Liver (tissue), 8 donors: ENCODE measurements at regions not wholly inside any gene's neighbourhood (a gene's known extent, or its start where the extent isn't known, plus 50 kb on each side); places are given as distances from the start of the nearest gene placed in this dataset.

Experiments
- DNase-seq: peaks from one replicate; pipeline ENCODE4 v3.0.0-alpha.2; 2017; ENCODE audit warnings: low spot score
- H3K27ac ChIP-seq, 2 donors: one replicate each; pipeline ENCODE4 v1.7.0; 2013; ENCODE audit warnings: inconsistent platforms in 2 of 2, low read length in 2 of 2, control low read depth in 1 of 2, low read depth in 1 of 2, mild to moderate bottlenecking in 1 of 2
- H3K27me3 ChIP-seq, 4 donors: one replicate each; pipeline versions ENCODE4 v1.6.1 to v1.7.0; 2013; ENCODE audit warnings: low read length in 3 of 4, inconsistent platforms in 1 of 4, mild to moderate bottlenecking in 1 of 4, moderate library complexity in 1 of 4; ENCODE audit not compliant: control insufficient read depth in 4 of 4, insufficient read depth in 4 of 4
- H3K36me3 ChIP-seq, 4 donors: one replicate each; pipeline versions ENCODE4 v1.6.1 to v1.7.0; 2013; ENCODE audit warnings: low read length in 3 of 4, mild to moderate bottlenecking in 3 of 4, low read depth in 1 of 4, moderate library complexity in 1 of 4; ENCODE audit not compliant: control insufficient read depth in 4 of 4, insufficient read depth in 3 of 4
- H3K4me1 ChIP-seq, 4 donors: one replicate each; pipeline versions ENCODE4 v1.6.1 to v1.7.0; 2013; ENCODE audit warnings: low read length in 3 of 4, mild to moderate bottlenecking in 3 of 4, moderate library complexity in 1 of 4; ENCODE audit not compliant: control insufficient read depth in 4 of 4, insufficient read depth in 4 of 4
- H3K4me3 ChIP-seq, 3 donors: one replicate each; pipeline versions ENCODE4 v1.6.1 to v1.7.0; 2013; ENCODE audit warnings: low read length in 3 of 3, control low read depth in 1 of 3, low read depth in 1 of 3, mild to moderate bottlenecking in 1 of 3
- H3K9ac ChIP-seq, 2 donors: one replicate each; pipeline ENCODE4 v1.7.0; 2013; ENCODE audit warnings: low read length in 2 of 2, mild to moderate bottlenecking in 2 of 2, moderate library complexity in 2 of 2, control low read depth in 1 of 2, low read depth in 1 of 2
- H3K9me3 ChIP-seq, 4 donors: one replicate each; pipeline versions ENCODE4 v1.6.1 to v1.7.0; 2013; ENCODE audit warnings: low read length in 3 of 4; ENCODE audit not compliant: control insufficient read depth in 4 of 4
- EGR1 ChIP-seq, 2 donors: IDR thresholded peaks; 2 replicates each; pipeline ENCODE4 v1.6.1; 2016 to 2018; ENCODE audit warnings: antibody characterized with exemption in 2 of 2, low read depth in 2 of 2
- FOXA1 ChIP-seq: IDR thresholded peaks from 2 replicates; pipeline ENCODE4 v1.6.1; 2016; ENCODE audit warnings: antibody characterized with exemption
- FOXA2 ChIP-seq: IDR thresholded peaks from 2 replicates; pipeline ENCODE4 v1.6.1; 2016; ENCODE audit warnings: antibody characterized with exemption
- HNF4A ChIP-seq, 2 donors: conservative IDR thresholded peaks; 2 replicates each; pipeline ENCODE4 v1.6.1; 2016; ENCODE audit warnings: antibody characterized with exemption in 2 of 2, mild to moderate bottlenecking in 2 of 2
- HNF4G ChIP-seq: IDR thresholded peaks from 2 replicates; pipeline ENCODE4 v1.6.1; 2016; ENCODE audit warnings: antibody characterized with exemption
- JUND ChIP-seq, 2 donors: IDR thresholded peaks; 2 replicates each; pipeline ENCODE4 v1.6.1; 2016; ENCODE audit warnings: antibody characterized with exemption in 2 of 2
- NR2F2 ChIP-seq: IDR thresholded peaks from 2 replicates; pipeline ENCODE4 v1.6.1; 2016; ENCODE audit warnings: antibody characterized with exemption
- RAD21 ChIP-seq, 2 donors: IDR thresholded peaks; 2 replicates each; pipeline ENCODE4 v1.6.1; 2016; ENCODE audit warnings: antibody characterized with exemption in 2 of 2, mild to moderate bottlenecking in 2 of 2
- RXRA ChIP-seq, 2 donors: IDR thresholded peaks; 2 replicates each; pipeline ENCODE4 v1.6.1; 2017 to 2018; ENCODE audit warnings: antibody characterized with exemption in 2 of 2, mild to moderate bottlenecking in 1 of 2
- SP1 ChIP-seq: IDR thresholded peaks from 2 replicates; pipeline ENCODE4 v1.6.1; 2018; ENCODE audit warnings: antibody characterized with exemption, mild to moderate bottlenecking
- YY1 ChIP-seq: IDR thresholded peaks from 2 replicates; pipeline ENCODE4 v1.6.1; 2016; ENCODE audit warnings: antibody characterized with exemption, mild to moderate bottlenecking
- WGBS: extraction: QIAGEN DNeasy Blood & Tissue Kit; methylation state at CpG from one replicate; pipeline ENCODE4 v1.1.7; 2013; 5-methylcytosine and 5-hydroxymethylcytosine counted together
- TF ChIP-seq, protein P1 (sequence below): IDR thresholded peaks from 2 replicates; pipeline ENCODE4 v1.6.1; 2016; ENCODE audit warnings: antibody characterized with exemption
- TF ChIP-seq, protein P2 (sequence below): fragments of 150-350 bp; IDR thresholded peaks from 2 replicates; pipeline ENCODE4 v1.5.1; 2017; ENCODE audit warnings: improper control_type of control experiment, low read depth, low read length; ENCODE audit not compliant: missing input control
- TF ChIP-seq, protein P3 (sequence below): IDR thresholded peaks from 2 replicates; pipeline ENCODE4 v1.6.1; 2016; ENCODE audit warnings: antibody characterized with exemption
- TF ChIP-seq, protein P4 (sequence below): IDR thresholded peaks from 2 replicates; pipeline ENCODE4 v1.6.1; 2016; ENCODE audit warnings: antibody characterized with exemption
- TF ChIP-seq, protein P5 (sequence below): IDR thresholded peaks from 2 replicates; pipeline ENCODE4 v1.6.1; 2016; ENCODE audit warnings: antibody characterized with exemption, mild to moderate bottlenecking
- donor health status: healthy.
- donor health status: healthy.
- donor health status: healthy.
- donor health status: healthy.
- donor health status: healthy.

DNA sequence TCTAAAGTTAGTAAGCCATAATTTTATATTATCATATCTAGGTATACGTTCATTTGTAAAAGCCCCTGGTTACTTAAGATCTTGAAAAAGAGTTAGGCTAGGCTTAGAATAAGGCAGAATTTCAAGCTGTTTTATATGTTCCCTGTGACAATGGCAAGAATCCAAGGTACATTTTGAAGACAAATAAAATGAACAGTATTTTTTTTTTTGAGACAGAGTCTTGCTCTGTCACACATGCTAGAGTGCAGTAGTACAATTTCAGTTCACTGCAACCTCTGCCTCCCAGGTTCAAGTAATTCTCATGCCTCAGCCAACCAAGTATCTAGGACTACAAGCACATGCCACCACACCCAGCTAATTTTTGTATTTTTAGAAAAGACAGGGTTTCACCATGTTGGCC is 139.2 kb downstream of the DUSP6 start:
- Histone ChIP-seq H3K4me1 (peaks cover 1 to 20% (median 19%) of the 10 kb centered on the region in 4 donors), H3K36me3 (no peaks in the 10 kb centered on the region), H3K4me3 (no peak overlapping the region), H3K9ac (peak overlapping the region in 1 of 2 donors; percentile 39), H3K9me3 (no peaks in the 10 kb centered on the region), H3K27me3 (no peaks in the 10 kb centered on the region), H3K27ac (peak overlapping the region; percentile 16 to 55)
- TF ChIP-seq NR2F2 (no peak), FOXA2 (no peak), HNF4G (no peak), EGR1 (IDR thresholded peaks at IDR 0.05; ENCODE audit: low read depth in 2 of 2) (no peak), YY1 (no peak), HNF4A (conservative IDR thresholded peaks at IDR 0.05) (no peak), RAD21 (IDR thresholded peaks at IDR 0.05) (no peak)
- TF ChIP-seq, protein P1, sequence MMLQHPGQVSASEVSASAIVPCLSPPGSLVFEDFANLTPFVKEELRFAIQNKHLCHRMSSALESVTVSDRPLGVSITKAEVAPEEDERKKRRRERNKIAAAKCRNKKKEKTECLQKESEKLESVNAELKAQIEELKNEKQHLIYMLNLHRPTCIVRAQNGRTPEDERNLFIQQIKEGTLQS: no peak
- TF ChIP-seq, protein P2, sequence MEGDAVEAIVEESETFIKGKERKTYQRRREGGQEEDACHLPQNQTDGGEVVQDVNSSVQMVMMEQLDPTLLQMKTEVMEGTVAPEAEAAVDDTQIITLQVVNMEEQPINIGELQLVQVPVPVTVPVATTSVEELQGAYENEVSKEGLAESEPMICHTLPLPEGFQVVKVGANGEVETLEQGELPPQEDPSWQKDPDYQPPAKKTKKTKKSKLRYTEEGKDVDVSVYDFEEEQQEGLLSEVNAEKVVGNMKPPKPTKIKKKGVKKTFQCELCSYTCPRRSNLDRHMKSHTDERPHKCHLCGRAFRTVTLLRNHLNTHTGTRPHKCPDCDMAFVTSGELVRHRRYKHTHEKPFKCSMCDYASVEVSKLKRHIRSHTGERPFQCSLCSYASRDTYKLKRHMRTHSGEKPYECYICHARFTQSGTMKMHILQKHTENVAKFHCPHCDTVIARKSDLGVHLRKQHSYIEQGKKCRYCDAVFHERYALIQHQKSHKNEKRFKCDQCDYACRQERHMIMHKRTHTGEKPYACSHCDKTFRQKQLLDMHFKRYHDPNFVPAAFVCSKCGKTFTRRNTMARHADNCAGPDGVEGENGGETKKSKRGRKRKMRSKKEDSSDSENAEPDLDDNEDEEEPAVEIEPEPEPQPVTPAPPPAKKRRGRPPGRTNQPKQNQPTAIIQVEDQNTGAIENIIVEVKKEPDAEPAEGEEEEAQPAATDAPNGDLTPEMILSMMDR: no peak
- TF ChIP-seq, protein P3, sequence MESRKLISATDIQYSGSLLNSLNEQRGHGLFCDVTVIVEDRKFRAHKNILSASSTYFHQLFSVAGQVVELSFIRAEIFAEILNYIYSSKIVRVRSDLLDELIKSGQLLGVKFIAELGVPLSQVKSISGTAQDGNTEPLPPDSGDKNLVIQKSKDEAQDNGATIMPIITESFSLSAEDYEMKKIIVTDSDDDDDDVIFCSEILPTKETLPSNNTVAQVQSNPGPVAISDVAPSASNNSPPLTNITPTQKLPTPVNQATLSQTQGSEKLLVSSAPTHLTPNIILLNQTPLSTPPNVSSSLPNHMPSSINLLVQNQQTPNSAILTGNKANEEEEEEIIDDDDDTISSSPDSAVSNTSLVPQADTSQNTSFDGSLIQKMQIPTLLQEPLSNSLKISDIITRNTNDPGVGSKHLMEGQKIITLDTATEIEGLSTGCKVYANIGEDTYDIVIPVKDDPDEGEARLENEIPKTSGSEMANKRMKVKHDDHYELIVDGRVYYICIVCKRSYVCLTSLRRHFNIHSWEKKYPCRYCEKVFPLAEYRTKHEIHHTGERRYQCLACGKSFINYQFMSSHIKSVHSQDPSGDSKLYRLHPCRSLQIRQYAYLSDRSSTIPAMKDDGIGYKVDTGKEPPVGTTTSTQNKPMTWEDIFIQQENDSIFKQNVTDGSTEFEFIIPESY: no peak
- TF ChIP-seq, protein P4, sequence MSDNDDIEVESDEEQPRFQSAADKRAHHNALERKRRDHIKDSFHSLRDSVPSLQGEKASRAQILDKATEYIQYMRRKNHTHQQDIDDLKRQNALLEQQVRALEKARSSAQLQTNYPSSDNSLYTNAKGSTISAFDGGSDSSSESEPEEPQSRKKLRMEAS: no peak
- DNase-seq: no peak
- WGBS: 42% methylated on average over 1 of the region's 1 CpG

DNA sequence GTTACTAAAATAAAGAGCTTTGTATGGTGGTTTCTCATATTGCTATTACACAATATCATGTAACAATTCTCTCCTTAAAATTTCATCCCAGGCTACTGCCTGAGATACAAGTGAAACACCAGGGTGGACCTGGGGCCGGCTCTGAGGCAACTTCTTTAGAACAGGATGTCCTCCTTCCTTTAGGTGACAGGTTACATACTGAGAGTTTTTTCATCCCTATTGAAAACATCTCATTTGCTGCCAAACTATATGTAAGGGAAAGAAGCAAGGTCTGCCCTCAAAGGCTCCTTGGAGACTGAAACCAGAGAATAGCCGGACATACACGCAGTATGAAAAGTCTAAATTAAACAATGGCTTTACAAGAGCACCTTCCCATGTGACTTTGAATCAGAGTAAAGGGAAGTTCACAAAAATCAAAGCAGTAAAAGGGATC is 139.9 kb downstream of the DUSP6 start:
- H3K4me1 ChIP-seq: peaks cover 1 to 20% (median 19%) of the 10 kb centered on the region in 4 donors
- TF ChIP-seq NR2F2 (peak; percentile 13), JUND (IDR thresholded peaks at IDR 0.05) (no peak), RAD21 (IDR thresholded peaks at IDR 0.05) (peak; percentile 26 to 37), FOXA1 (no peak), YY1 (no peak), HNF4A (conservative IDR thresholded peaks at IDR 0.05) (no peak), RXRA (IDR thresholded peaks at IDR 0.05) (peak in 1 of 2 donors; percentile 14), SP1 (peak; percentile 35)
- TF ChIP-seq, protein P3: no peak
- TF ChIP-seq, protein P2: no peak
- TF ChIP-seq, protein P1: no peak
- TF ChIP-seq, protein P5, sequence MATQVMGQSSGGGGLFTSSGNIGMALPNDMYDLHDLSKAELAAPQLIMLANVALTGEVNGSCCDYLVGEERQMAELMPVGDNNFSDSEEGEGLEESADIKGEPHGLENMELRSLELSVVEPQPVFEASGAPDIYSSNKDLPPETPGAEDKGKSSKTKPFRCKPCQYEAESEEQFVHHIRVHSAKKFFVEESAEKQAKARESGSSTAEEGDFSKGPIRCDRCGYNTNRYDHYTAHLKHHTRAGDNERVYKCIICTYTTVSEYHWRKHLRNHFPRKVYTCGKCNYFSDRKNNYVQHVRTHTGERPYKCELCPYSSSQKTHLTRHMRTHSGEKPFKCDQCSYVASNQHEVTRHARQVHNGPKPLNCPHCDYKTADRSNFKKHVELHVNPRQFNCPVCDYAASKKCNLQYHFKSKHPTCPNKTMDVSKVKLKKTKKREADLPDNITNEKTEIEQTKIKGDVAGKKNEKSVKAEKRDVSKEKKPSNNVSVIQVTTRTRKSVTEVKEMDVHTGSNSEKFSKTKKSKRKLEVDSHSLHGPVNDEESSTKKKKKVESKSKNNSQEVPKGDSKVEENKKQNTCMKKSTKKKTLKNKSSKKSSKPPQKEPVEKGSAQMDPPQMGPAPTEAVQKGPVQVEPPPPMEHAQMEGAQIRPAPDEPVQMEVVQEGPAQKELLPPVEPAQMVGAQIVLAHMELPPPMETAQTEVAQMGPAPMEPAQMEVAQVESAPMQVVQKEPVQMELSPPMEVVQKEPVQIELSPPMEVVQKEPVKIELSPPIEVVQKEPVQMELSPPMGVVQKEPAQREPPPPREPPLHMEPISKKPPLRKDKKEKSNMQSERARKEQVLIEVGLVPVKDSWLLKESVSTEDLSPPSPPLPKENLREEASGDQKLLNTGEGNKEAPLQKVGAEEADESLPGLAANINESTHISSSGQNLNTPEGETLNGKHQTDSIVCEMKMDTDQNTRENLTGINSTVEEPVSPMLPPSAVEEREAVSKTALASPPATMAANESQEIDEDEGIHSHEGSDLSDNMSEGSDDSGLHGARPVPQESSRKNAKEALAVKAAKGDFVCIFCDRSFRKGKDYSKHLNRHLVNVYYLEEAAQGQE: no peak
- no peak overlapping the region for H3K9ac ChIP-seq
- peak overlapping the region; percentile 16 to 55 for H3K27ac ChIP-seq
- H3K4me3 ChIP-seq: no peak overlapping the region
- no peaks in the 10 kb centered on the region for H3K36me3 ChIP-seq
- no peaks in the 10 kb centered on the region for H3K9me3 ChIP-seq
- WGBS: 20% methylated on average over 3 of the region's 3 CpGs
- no peak for DNase-seq
- H3K27me3 ChIP-seq: no peaks in the 10 kb centered on the region
